ENCODE measurements at regions not wholly inside any gene's neighbourhood (a gene's known extent, or its start where the extent isn't known, plus 50 kb on each side); places are given as distances from the start of the nearest gene placed in this dataset.

- ChIA-PET POLR2A (ENCODE audit: partially characterized antibody) (no interaction called here), CTCF (ENCODE audit: partially characterized antibody) (interaction anchor here (0.6 to 2.7 kb wide), 2 partner anchors 10 to 223 kb away, joined by 5 to 12 read pairs; no protein-coding TSS in a partner anchor)
- Histone ChIP-seq H3K4me1 (replicated peaks in 1 of 4; ENCODE audit: control insufficient read depth in 3 of 4, insufficient read depth in 4 of 4, low read length in 3 of 4) (no peaks in the 10 kb centered on the region), H3K9me3 (ENCODE audit: insufficient read depth in 2 of 2, low read depth in 1 of 2, low read length in 1 of 2) (no peaks in the 10 kb centered on the region), H4K91ac (replicated peaks; ENCODE audit: insufficient read length, low read length) (no peak overlapping the region), H2BK15ac (ENCODE audit: low read length) (no peak overlapping the region), H2AFZ (ENCODE audit: low read length) (no peak overlapping the region), H4K20me1 (replicated peaks in 1 of 2; ENCODE audit: control insufficient read depth in 1 of 2, insufficient read depth in 2 of 2, low read length in 2 of 2) (no peaks in the 10 kb centered on the region), H3K4me2 (ENCODE audit: insufficient read depth in 1 of 2, low read depth in 2 of 2, low read length in 2 of 2) (no peak overlapping the region), H3K79me1 (ENCODE audit: low read depth, low read length) (no peaks in the 10 kb centered on the region), H2BK5ac (ENCODE audit: low read depth, low read length) (no peak overlapping the region), H3K23ac (ENCODE audit: insufficient read length) (no peak overlapping the region), H3K23me2 (ENCODE audit: low read depth, low read length) (no peaks in the 10 kb centered on the region), H3K79me2 (ENCODE audit: control insufficient read depth in 1 of 2, insufficient read depth in 2 of 2, low read length in 2 of 2) (no peaks in the 10 kb centered on the region), H3K4ac (replicated peaks; ENCODE audit: insufficient read length, low read depth, low read length) (no peak overlapping the region), H2BK20ac (ENCODE audit: low read length) (no peak overlapping the region), H3K27ac (ENCODE audit: low read depth, low read length) (no peak overlapping the region), H2BK12ac (ENCODE audit: low read depth, low read length) (no peak overlapping the region), H3K56ac (replicated peaks; ENCODE audit: insufficient read length, low read depth, low read length) (no peak overlapping the region), H3K27me3 (replicated peaks in 1 of 4; ENCODE audit: control insufficient read depth in 3 of 4, extremely low read depth in 1 of 4, insufficient read depth in 3 of 4, low read length in 3 of 4) (no peaks in the 10 kb centered on the region), H3K14ac (ENCODE audit: insufficient read length) (no peak overlapping the region), H4K5ac (ENCODE audit: insufficient read length, low read depth, low read length) (no peak overlapping the region), H3K9ac (replicated peaks in 1 of 4; ENCODE audit: extremely low read depth in 1 of 4, low read depth in 3 of 4, low read length in 3 of 4) (no peak overlapping the region), H3K18ac (ENCODE audit: extremely low read depth, low read length) (no peak overlapping the region), H4K8ac (ENCODE audit: extremely low read depth, insufficient read depth, low read length) (no peak overlapping the region; the same call in 1 of the 2 replicates), H3K4me3 (ENCODE audit: extremely low read depth in 1 of 4, insufficient read depth in 2 of 4, low read depth in 3 of 4, low read length in 4 of 4) (no peak overlapping the region), H3K36me3 (ENCODE audit: control insufficient read depth in 2 of 4, insufficient read depth in 4 of 4, low read length in 3 of 4) (no peaks in the 10 kb centered on the region), H2BK120ac (replicated peaks; ENCODE audit: low read depth, low read length) (no peak overlapping the region), H2AK5ac (ENCODE audit: low read depth, low read length) (no peak overlapping the region)
- DNase-seq (ENCODE audit: low read depth in 1 of 2, low spot score in 2 of 2) (no peak), FAIRE-seq (no peak)
- no peak for TF ChIP-seq YY1 (IDR thresholded peaks at IDR 0.05; ENCODE audit: low read depth, low read length)
- no peak for TF ChIP-seq SP4 (IDR thresholded peaks at IDR 0.05; ENCODE audit: low read length)
- WGBS, 2 experiments (ENCODE audit: extremely low coverage in 1 of 2, insufficient coverage in 1 of 2, insufficient read length in 1 of 2, insufficient replicate concordance in 2 of 2, low coverage in 1 of 2, low lambda C conversion rate in 2 of 2, missing lambda C conversion rate in 1 of 2) = 86% methylated on average over 4 of the region's 4 CpGs; no CpG with 5 or more reads in 1 of the 2 experiments
These were observed 290.5 kb downstream of the FOXA2 start for GRCh38 chr20:22293886-22294285.

All from H1 (cell line).